ENCODE measurements at regions not wholly inside any gene's neighbourhood (a gene's known extent, or its start where the extent isn't known, plus 50 kb on each side); places are given as distances from the start of the nearest gene placed in this dataset.

- peaks cover 0 to 27% of the 10 kb centered on the region in 2 experiments; a peak in 3 of 4 replicates for H3K4me1 ChIP-seq (ENCODE audit: control insufficient read depth in 1 of 2, insufficient read depth in 2 of 2, low read depth in 1 of 2, low read length in 1 of 2)
- H3K9ac ChIP-seq: no peak overlapping the region
- DNase-seq: no peak
- H2AFZ ChIP-seq (ENCODE audit: low read depth): peak overlapping the region; percentile 54; the same call in 1 of the 2 replicates
- no peaks in the 10 kb centered on the region for H4K20me1 ChIP-seq (ENCODE audit: insufficient read depth)
- 77% methylated on average over 6 of the region's 6 CpGs for WGBS (ENCODE audit: low lambda C conversion rate)
- CTCF ChIA-PET: interaction anchor here (1.1 to 3.0 kb wide), 2 partner anchors 11 to 13 kb away, joined by 3 to 12 read pairs; no protein-coding TSS in a partner anchor
- TF ChIP-seq MXI1 (IDR thresholded peaks at IDR 0.05; ENCODE audit: low read depth, low read length) (no peak), RAD21 (IDR thresholded peaks at IDR 0.05; ENCODE audit: low read length) (no peak), NRF1 (IDR thresholded peaks at IDR 0.05; ENCODE audit: low read depth, low read length) (no peak), POLR2AphosphoS5 (IDR thresholded peaks at IDR 0.05; ENCODE audit: low read depth, low read length) (no peak), SIN3A (IDR thresholded peaks at IDR 0.05; ENCODE audit: borderline replicate concordance, low read depth, low read length) (no peak), RFX5 (IDR thresholded peaks at IDR 0.05; ENCODE audit: low read length) (no peak), USF2 (IDR thresholded peaks at IDR 0.05; ENCODE audit: borderline replicate concordance, low read depth, low read length) (no peak), SMC3 (IDR thresholded peaks at IDR 0.05; ENCODE audit: low read depth, low read length) (no peak), NFIC (IDR thresholded peaks at IDR 0.05; ENCODE audit: borderline replicate concordance) (no peak), FOSL2 (IDR thresholded peaks at IDR 0.05; ENCODE audit: borderline replicate concordance, low read depth) (no peak), REST (IDR thresholded peaks at IDR 0.05; ENCODE audit: low read depth, low read length) (no peak), MEF2A (IDR thresholded peaks at IDR 0.05; ENCODE audit: borderline replicate concordance, low read depth) (no peak), RXRA (IDR thresholded peaks at IDR 0.05; ENCODE audit: borderline replicate concordance, low read depth) (no peak), ELF1 (IDR thresholded peaks at IDR 0.05) (no peak), MAX (IDR thresholded peaks at IDR 0.05; ENCODE audit: low read depth) (no peak), JUND (IDR thresholded peaks at IDR 0.05) (no peak), YY1 (IDR thresholded peaks at IDR 0.05; ENCODE audit: low read depth) (no peak), GATA2 (CRISPR knock-in tag; IDR thresholded peaks at IDR 0.05) (no peak), TCF12 (IDR thresholded peaks at IDR 0.05) (no peak)
- no peaks in the 10 kb centered on the region for H3K9me3 ChIP-seq
- H3K4me3 ChIP-seq (ENCODE audit: low read depth in 2 of 2, low read length in 1 of 2): no peak overlapping the region
- H3F3A ChIP-seq (replicated peaks; ENCODE audit: insufficient read depth): no peaks in the 10 kb centered on the region
- H3K9me2 ChIP-seq: no peaks in the 10 kb centered on the region
- POLR2A ChIA-PET: no interaction called here
- no peaks in the 10 kb centered on the region for H3K79me2 ChIP-seq (ENCODE audit: insufficient read depth)
- no peak overlapping the region; a peak in 1 of 4 replicates for H3K27ac ChIP-seq (ENCODE audit: low read depth in 2 of 2, low read length in 1 of 2)
- no peaks in the 10 kb centered on the region for H3K27me3 ChIP-seq (ENCODE audit: insufficient read depth)
- no peaks in the 10 kb centered on the region for H3K36me3 ChIP-seq (replicated peaks in 1 of 2; ENCODE audit: control insufficient read depth in 1 of 2, insufficient read depth in 2 of 2, low read length in 1 of 2)
- no peak overlapping the region for H3K4me2 ChIP-seq
These were observed 493.6 kb upstream of the ADAMTS9 start for GRCh38 chr3:65181391-65181871.
